ENCODE measurements at regions not wholly inside any gene's neighbourhood (a gene's known extent, or its start where the extent isn't known, plus 50 kb on each side); places are given as distances from the start of the nearest gene placed in this dataset.

DNA sequence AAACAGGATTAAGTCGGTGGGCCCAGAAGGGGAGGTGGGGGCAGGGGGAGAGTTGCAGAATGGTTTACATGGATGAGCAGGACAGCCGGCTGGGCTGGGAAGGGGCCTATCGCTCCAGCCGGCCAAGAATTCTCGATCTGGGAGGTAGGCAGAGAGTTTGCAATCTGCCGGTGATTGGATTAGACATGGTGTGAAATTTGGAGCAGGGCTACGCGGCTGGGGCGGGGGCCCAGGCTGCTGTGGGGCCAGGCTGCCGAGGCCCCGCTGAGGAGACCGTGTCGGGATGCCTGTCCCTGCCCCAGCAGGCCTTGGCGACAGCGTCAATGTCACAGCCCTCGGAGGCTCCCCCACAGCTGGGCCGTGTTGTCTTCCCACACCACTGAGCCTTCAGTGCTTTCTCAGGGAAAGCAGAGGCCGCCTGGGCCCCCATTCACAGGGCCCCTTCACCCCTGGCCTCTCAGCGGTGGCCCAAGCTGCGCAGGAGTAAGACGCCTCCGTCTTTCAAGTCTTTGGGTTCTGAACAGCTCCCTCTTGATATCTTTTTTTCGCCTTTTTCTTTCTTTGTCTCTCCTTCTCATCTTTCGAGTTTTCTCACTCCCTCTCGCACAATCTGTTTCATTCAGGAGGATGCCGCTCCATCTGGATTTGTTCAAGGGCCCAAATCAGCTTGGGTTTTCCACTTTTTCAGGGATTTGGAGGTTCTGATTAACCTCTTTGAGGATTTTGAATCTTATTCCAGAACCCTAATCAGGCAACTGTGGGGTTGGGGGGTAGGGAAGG is 117.5 kb upstream of the PARP11 start:
- Mint-ChIP-seq H3K27me3 (peaks cover 50% of the 10 kb centered on the region), H3K36me3 (ENCODE audit: insufficient read depth) (no peaks in the 10 kb centered on the region), H3K9me3 (no peaks in the 10 kb centered on the region), H3K4me1 (peaks cover 14% of the 10 kb centered on the region), H3K27ac (ENCODE audit: low read depth) (no peak overlapping the region), H3K4me3 (no peak overlapping the region)
- ATAC-seq (replicated peaks; ENCODE audit: extremely low read depth, poor library complexity, severe bottlenecking), result no peak
- no peak for DNase-seq (ENCODE audit: low spot score in 2 of 2)

DNA sequence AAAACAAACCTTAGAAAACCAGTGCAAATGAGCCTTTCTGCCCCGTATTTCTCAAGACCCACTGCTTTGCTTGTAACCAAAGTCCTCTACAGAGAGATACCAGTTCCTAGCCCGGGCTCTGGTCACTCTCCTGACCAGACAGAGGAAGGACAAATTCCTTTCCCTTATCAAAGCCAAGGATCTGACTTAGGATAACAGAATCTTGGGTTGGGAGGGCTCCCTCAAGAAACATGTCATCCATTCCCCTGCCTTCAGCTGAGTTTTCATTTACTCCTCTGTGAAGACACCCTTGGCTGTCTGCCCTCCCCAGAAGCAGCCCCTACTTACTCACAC is 116.0 kb upstream of the PARP11 start:
- no peak for ATAC-seq (replicated peaks; ENCODE audit: extremely low read depth, poor library complexity, severe bottlenecking)
- DNase-seq (ENCODE audit: low spot score in 2 of 2), result no peak
- Mint-ChIP-seq H3K4me3 (no peak overlapping the region), H3K36me3 (ENCODE audit: insufficient read depth) (no peaks in the 10 kb centered on the region), H3K4me1 (peaks cover 12% of the 10 kb centered on the region), H3K9me3 (no peaks in the 10 kb centered on the region), H3K27ac (ENCODE audit: low read depth) (no peak overlapping the region), H3K27me3 (peaks cover 43% of the 10 kb centered on the region)

DNA sequence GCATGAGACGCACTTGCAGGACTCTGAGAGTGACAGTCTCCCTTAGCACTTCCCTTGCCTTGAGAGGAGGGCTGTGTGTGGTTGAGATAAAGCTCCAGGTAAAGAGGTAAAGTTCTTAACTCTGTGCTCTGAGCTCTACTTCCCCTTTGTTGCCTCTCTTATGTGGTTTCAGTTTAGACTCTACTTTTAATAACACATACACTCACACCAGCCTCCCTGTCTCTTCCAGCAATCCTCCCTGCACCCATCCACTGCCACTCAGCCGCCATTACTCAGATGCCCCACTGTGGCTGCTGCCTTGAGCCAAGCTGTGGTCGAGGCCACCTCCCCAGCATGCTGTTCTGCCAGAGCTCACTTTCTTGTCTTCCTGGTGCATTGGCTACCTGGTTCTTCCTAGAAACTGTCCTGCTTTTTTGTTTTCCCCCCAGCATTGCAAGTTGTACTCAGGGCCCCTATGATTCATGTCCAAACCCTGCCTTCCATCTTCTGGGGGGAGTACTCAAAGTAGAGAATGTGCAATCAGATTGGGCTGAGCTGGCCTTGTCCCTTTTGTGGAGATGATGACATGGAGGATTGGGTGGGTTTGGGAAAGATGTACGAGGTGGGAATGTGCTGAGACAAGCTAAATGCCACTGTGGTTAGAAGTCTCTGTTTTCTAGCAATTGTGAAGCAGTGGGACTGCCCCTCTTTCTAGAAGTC is 115.5 kb upstream of the PARP11 start:
- H3K4me3 Mint-ChIP-seq, result no peak overlapping the region
- peak; percentile 52 for ATAC-seq (replicated peaks; ENCODE audit: extremely low read depth, poor library complexity, severe bottlenecking)
- no peaks in the 10 kb centered on the region for H3K9me3 Mint-ChIP-seq
- H3K4me1 Mint-ChIP-seq, result peaks cover 12% of the 10 kb centered on the region
- DNase-seq (ENCODE audit: low spot score in 2 of 2), result no peak
- no peaks in the 10 kb centered on the region for H3K36me3 Mint-ChIP-seq (ENCODE audit: insufficient read depth)
- peak overlapping the region; percentile 13 for H3K27ac Mint-ChIP-seq (ENCODE audit: low read depth)
- peaks cover 38% of the 10 kb centered on the region for H3K27me3 Mint-ChIP-seq

DNA sequence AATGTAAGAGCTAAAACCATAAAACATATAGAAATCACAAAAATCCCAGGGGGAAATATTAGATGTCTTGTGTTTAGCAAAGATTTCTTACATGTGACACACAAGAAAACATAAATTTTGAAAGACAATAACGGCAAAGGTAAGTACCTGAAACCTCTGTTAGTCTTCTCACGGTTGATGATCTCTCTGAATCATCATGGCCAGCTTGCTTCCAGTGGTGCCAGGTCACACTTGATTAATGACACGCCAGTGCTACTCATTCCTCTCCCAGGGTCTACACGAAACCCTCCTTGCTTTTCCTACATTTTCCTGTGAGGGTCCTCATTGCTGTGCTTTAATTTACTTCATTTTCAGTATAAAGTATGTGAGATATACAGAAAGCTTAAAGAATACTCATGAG is 114.4 kb upstream of the PARP11 start:
- Mint-ChIP-seq H3K4me1 (peaks cover 12% of the 10 kb centered on the region), H3K36me3 (ENCODE audit: insufficient read depth) (no peaks in the 10 kb centered on the region), H3K27ac (ENCODE audit: low read depth) (no peak overlapping the region), H3K27me3 (peaks cover 27% of the 10 kb centered on the region), H3K4me3 (no peak overlapping the region), H3K9me3 (no peaks in the 10 kb centered on the region)
- ATAC-seq (replicated peaks; ENCODE audit: extremely low read depth, poor library complexity, severe bottlenecking) (no peak), DNase-seq (ENCODE audit: low spot score in 2 of 2) (no peak)

DNA sequence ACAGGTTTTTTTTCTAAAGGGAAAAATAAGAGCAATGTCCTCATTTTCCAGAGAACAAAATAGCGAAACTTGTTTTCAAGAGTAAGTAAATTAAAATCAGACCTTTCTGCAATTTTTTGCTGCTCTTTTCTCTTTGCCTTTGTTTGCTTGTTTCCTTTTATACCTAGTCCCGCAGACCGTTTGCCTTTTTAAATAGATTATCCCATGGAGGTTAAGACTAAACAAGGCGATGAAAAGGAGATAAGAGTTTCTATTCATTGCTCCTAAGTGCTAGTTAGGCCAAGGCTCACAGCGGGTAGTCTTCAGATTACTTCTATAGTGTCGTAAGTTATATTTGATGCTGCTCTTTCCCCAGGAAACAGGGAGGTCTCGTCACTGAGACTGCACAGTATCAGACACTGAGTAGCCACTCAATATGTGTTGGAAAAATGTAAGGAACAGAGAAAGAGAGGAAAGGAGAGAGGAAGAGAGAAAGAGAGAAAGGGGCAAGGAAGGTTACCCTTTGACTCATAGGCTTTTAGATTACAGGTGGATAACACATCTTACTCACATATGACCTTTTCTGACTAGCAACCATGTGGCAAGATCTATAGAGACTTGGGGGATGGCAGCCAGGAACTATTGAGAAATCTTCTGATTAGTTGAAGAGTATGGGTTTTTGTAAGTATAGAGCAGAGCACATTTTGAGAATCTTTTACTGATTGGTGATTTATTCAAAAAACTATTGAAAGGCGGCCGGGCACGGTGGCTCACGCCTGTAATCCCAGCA is 107.5 kb upstream of the PARP11 start:
- Mint-ChIP-seq H3K4me3 (no peak overlapping the region), H3K27ac (ENCODE audit: low read depth) (no peak overlapping the region), H3K9me3 (peaks cover 5% of the 10 kb centered on the region), H3K4me1 (no peaks in the 10 kb centered on the region), H3K27me3 (peaks cover 10% of the 10 kb centered on the region), H3K36me3 (ENCODE audit: insufficient read depth) (no peaks in the 10 kb centered on the region)
- ATAC-seq (replicated peaks; ENCODE audit: extremely low read depth, poor library complexity, severe bottlenecking) (no peak), DNase-seq (ENCODE audit: low spot score in 2 of 2) (no peak)

DNA sequence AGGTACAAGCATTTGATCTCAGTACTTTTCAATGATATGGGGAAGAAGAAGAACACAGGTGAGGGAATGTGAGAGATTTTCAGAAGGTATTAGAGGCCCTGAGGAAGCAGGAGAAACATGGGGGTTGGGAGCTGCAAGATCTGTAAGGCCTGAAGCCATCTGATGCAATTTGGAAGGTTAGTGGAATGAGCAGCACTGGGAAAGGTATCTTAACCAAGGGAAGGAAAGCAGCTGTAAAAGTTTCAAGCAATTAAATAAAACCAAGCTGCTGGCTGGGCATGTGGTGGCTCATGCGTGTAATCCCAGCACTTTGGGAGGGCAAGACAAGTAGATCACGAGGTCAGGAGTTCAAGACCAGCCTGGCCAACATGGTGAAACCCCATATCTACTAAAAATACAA is 104.4 kb upstream of the PARP11 start:
- ATAC-seq (replicated peaks; ENCODE audit: extremely low read depth, poor library complexity, severe bottlenecking) (no peak), DNase-seq (ENCODE audit: low spot score in 2 of 2) (no peak)
- peaks cover 10% of the 10 kb centered on the region for H3K27me3 Mint-ChIP-seq
- no peak overlapping the region for H3K27ac Mint-ChIP-seq (ENCODE audit: low read depth)
- no peak overlapping the region for H3K4me3 Mint-ChIP-seq
- H3K4me1 Mint-ChIP-seq, result peaks cover 14% of the 10 kb centered on the region
- H3K36me3 Mint-ChIP-seq (ENCODE audit: insufficient read depth), result no peaks in the 10 kb centered on the region
- H3K9me3 Mint-ChIP-seq, result peaks cover 5% of the 10 kb centered on the region

DNA sequence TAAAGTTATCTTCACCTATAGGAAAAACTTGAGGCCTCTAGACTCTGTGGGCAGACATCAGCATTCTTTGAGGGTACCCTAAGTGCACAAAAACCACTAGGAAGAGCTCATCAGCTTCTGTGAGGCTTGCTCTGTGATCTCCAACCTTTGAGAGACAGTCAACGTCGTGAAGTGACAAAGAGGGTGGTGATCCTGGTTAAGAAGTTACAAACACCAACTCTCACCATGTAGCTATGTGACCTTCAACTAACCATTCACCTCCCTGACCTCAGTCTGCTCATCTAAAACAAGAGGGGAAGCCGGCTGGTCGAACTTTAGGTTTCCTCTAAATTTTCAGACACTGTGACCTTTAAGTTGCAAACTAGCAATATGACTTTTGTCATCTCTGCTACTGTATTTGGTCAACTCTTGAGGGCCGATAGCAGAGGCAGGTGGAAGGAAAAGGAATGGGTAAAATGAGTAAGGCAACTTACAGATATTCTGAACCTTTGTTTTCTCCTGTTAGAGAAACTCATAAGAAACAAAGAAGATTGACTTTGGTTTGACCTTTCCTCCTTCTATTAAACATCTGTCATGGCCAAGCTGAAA is 103.2 kb upstream of the PARP11 start:
- ATAC-seq (replicated peaks; ENCODE audit: extremely low read depth, poor library complexity, severe bottlenecking) (no peak), DNase-seq (ENCODE audit: low spot score in 2 of 2) (no peak)
- Mint-ChIP-seq H3K4me1 (peaks cover 19% of the 10 kb centered on the region), H3K4me3 (no peak overlapping the region), H3K27ac (ENCODE audit: low read depth) (no peak overlapping the region), H3K27me3 (peaks cover 10% of the 10 kb centered on the region), H3K36me3 (ENCODE audit: insufficient read depth) (no peaks in the 10 kb centered on the region), H3K9me3 (no peaks in the 10 kb centered on the region)

DNA sequence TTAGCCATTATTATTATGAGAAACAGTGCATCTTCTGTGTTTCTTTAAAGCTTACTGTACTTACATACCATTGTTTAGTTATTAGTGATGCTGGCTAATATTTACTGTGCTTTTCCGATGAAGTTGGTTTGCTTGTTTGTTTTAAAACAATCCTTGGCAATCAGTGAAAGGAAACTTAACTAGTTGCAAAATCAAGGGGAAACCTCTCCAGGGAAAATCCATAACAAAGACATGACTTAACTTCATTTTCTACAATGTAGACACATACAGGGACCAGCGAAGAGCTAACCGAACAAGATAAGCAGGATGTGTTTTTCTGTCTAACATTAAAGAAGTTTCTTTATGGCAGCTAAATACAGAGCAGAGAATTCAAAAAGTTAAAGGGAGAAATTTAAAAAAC is 102.5 kb upstream of the PARP11 start:
- Mint-ChIP-seq H3K4me3 (no peak overlapping the region), H3K27me3 (peaks cover 10% of the 10 kb centered on the region), H3K36me3 (ENCODE audit: insufficient read depth) (no peaks in the 10 kb centered on the region), H3K27ac (ENCODE audit: low read depth) (no peak overlapping the region), H3K9me3 (no peaks in the 10 kb centered on the region), H3K4me1 (peaks cover 19% of the 10 kb centered on the region)
- DNase-seq (ENCODE audit: low spot score in 2 of 2) (no peak), ATAC-seq (replicated peaks; ENCODE audit: extremely low read depth, poor library complexity, severe bottlenecking) (no peak)

DNA sequence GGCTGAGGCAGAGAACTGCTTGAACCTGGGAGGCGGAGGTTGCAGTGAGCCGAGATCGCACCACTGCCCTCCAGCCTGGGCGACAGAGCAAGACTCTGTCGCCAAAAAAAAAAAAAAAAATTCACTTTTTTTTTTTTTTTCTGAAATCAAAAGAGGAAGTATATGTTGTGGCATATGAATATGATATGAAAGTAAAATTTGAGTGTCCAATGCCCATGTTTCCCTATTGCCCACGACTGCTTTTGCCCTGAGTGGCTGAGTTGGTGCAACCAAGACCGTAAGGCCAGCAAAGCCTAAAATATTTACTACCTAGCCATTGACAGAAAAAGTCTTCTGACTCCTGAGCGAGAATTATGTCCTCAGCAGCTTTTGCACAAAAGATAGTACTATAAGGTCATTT is 101.7 kb upstream of the PARP11 start:
- Mint-ChIP-seq H3K4me1 (peaks cover 19% of the 10 kb centered on the region), H3K27ac (ENCODE audit: low read depth) (no peak overlapping the region), H3K36me3 (ENCODE audit: insufficient read depth) (no peaks in the 10 kb centered on the region), H3K4me3 (no peak overlapping the region), H3K27me3 (peaks cover 10% of the 10 kb centered on the region), H3K9me3 (no peaks in the 10 kb centered on the region)
- DNase-seq (ENCODE audit: low spot score in 2 of 2) (no peak), ATAC-seq (replicated peaks; ENCODE audit: extremely low read depth, poor library complexity, severe bottlenecking) (no peak)

DNA sequence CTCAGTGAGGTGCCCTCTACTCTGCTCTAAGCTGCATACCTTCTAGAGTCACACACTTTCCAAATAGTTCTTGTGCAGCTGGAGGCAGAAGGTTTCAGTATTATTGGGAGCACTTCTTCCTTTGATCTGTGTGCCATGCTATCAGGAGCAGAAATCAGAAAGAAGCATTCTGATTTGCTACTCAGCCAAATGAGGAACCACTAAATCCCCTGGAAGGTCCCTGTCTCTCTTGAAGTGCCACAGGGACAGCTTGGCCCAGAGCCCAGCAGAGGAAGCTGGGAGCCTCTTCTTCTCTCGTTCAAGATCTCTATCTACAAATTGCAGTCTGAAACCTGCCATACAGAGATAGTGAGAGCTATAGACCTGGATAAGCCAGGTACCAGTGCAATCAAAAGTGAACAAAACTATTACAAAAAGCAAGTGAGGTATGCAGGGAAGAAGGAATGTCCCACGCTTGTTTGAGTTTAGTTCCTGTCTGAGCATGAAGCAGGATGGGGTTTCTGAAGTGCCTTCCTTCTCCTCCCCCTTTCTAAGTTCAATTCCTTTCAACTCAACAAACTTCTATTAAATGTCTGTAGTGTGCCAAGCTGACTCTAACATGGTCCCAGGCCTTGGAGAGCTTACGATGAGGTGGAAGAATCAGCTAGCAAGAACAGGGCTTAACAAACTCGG is 100.9 kb upstream of the PARP11 start:
- Mint-ChIP-seq H3K27ac (ENCODE audit: low read depth) (no peak overlapping the region), H3K27me3 (peaks cover 12% of the 10 kb centered on the region), H3K9me3 (no peaks in the 10 kb centered on the region), H3K4me3 (peak overlapping the region; percentile 32), H3K36me3 (ENCODE audit: insufficient read depth) (no peaks in the 10 kb centered on the region), H3K4me1 (peaks cover 19% of the 10 kb centered on the region)
- ATAC-seq (replicated peaks; ENCODE audit: extremely low read depth, poor library complexity, severe bottlenecking) (no peak), DNase-seq (ENCODE audit: low spot score in 2 of 2) (no peak)

DNA sequence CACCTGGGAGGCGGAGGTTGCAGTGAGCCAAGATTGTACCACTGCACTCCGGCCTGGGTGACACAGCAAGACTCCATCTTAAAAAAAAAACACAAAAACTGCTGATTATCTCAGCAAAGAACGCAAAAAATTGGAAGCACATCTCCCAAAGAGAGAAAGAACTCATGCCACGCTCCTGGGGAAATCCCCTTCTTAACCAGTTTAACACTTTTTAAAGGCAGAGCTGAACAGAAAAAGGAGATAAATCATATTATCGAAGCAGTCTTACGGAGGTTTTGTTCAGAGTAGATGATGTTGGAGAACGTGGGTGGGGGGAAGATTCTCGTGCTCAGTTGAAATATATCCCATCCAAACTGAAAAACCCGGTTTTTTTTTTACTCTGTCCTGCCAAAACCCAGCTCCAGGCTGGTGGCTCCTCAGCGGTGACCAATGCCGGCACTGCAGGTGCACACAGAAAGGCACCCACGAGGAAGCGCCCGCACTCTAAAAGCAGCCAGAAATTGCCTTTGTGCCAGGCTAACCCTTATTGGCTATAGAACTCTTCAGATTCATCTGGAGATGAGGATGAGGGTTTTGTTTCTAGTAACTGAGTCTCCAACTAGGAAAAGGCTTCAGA is 100.2 kb upstream of the PARP11 start:
- Mint-ChIP-seq H3K4me1 (peaks cover 19% of the 10 kb centered on the region), H3K27me3 (peaks cover 19% of the 10 kb centered on the region), H3K27ac (ENCODE audit: low read depth) (no peak overlapping the region), H3K9me3 (no peaks in the 10 kb centered on the region), H3K4me3 (peak overlapping the region; percentile 32), H3K36me3 (ENCODE audit: insufficient read depth) (no peaks in the 10 kb centered on the region)
- ATAC-seq (replicated peaks; ENCODE audit: extremely low read depth, poor library complexity, severe bottlenecking), result peak; percentile 24
- DNase-seq (ENCODE audit: low spot score in 2 of 2), result no peak

DNA sequence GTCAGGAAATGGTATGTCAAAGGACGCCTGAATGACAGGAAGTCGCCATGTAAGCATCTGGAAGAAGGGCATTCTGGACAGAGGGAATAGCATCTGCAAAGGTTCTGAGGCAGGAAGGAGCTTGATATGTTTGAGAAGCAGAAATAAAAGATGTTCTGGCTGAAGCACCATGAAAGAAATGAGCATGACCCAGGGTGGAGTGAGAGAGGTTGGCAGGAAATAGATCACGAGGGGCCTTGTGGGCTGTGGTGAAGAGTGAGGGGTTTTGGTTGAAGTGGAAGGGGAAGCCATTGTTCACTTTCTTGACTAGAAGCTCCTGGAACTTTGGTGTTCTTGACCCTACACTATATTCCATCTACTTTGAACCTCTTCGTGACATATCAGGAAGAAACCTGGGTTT is 99.4 kb upstream of the PARP11 start:
- H3K36me3 Mint-ChIP-seq (ENCODE audit: insufficient read depth), result no peaks in the 10 kb centered on the region
- ATAC-seq (replicated peaks; ENCODE audit: extremely low read depth, poor library complexity, severe bottlenecking), result no peak

More for the DNA sequence above, 99.4 kb upstream of the PARP11 start:
- Mint-ChIP-seq H3K4me1 (peaks cover 19% of the 10 kb centered on the region), H3K27ac (ENCODE audit: low read depth) (no peak overlapping the region), H3K9me3 (no peaks in the 10 kb centered on the region), H3K4me3 (no peak overlapping the region), H3K27me3 (peaks cover 17% of the 10 kb centered on the region)
- no peak for DNase-seq (ENCODE audit: low spot score in 2 of 2)

Data from central memory CD8-positive, alpha-beta T cell (primary cell).